ENCODE measurements at regions not wholly inside any gene's neighbourhood (a gene's known extent, or its start where the extent isn't known, plus 50 kb on each side); places are given as distances from the start of the nearest gene placed in this dataset.

GRCh38 chr6:93701526-93701925 is 282.2 kb upstream of the EPHA7 start:
- peak; percentile 33 for DNase-seq
- Histone ChIP-seq H3K27me3 (replicated peaks) (no peaks in the 10 kb centered on the region), H3K36me3 (replicated peaks) (no peaks in the 10 kb centered on the region), H3K27ac (no peak overlapping the region), H3K4me3 (ENCODE audit: low read depth, low read length) (no peak overlapping the region)
- TF ChIP-seq, protein P1, sequence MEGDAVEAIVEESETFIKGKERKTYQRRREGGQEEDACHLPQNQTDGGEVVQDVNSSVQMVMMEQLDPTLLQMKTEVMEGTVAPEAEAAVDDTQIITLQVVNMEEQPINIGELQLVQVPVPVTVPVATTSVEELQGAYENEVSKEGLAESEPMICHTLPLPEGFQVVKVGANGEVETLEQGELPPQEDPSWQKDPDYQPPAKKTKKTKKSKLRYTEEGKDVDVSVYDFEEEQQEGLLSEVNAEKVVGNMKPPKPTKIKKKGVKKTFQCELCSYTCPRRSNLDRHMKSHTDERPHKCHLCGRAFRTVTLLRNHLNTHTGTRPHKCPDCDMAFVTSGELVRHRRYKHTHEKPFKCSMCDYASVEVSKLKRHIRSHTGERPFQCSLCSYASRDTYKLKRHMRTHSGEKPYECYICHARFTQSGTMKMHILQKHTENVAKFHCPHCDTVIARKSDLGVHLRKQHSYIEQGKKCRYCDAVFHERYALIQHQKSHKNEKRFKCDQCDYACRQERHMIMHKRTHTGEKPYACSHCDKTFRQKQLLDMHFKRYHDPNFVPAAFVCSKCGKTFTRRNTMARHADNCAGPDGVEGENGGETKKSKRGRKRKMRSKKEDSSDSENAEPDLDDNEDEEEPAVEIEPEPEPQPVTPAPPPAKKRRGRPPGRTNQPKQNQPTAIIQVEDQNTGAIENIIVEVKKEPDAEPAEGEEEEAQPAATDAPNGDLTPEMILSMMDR (IDR thresholded peaks at IDR 0.05; ENCODE audit: low read depth, low read length, missing control alignments), result no peak
- in situ Hi-C loops (cut with HindIII; ENCODE audit: low pct_ligation_motif_present, low sequenced_read_pairs), result no loop called here

GRCh38 chr6:93685494-93685893 is 266.1 kb upstream of the EPHA7 start:
- H3K27ac ChIP-seq, result no peak overlapping the region
- H3K36me3 ChIP-seq (replicated peaks), result no peaks in the 10 kb centered on the region
- TF ChIP-seq, protein P1 (IDR thresholded peaks at IDR 0.05; ENCODE audit: low read depth, low read length, missing control alignments), result no peak
- no peak overlapping the region for H3K4me3 ChIP-seq (ENCODE audit: low read depth, low read length)
- no peak for DNase-seq
- in situ Hi-C loops (cut with HindIII; ENCODE audit: low pct_ligation_motif_present, low sequenced_read_pairs), result no loop called here
- H3K27me3 ChIP-seq (replicated peaks), result no peaks in the 10 kb centered on the region

GRCh38 chr6:93684339-93684738 is 265.0 kb upstream of the EPHA7 start:
- in situ Hi-C loops (cut with HindIII; ENCODE audit: low pct_ligation_motif_present, low sequenced_read_pairs), result no loop called here
- TF ChIP-seq, protein P1 (IDR thresholded peaks at IDR 0.05; ENCODE audit: low read depth, low read length, missing control alignments), result no peak
- Histone ChIP-seq H3K36me3 (replicated peaks) (no peaks in the 10 kb centered on the region), H3K27ac (no peak overlapping the region), H3K4me3 (ENCODE audit: low read depth, low read length) (no peak overlapping the region), H3K27me3 (replicated peaks) (no peaks in the 10 kb centered on the region)
- no peak for DNase-seq

- no peaks in the 10 kb centered on the region for H3K27me3 ChIP-seq (replicated peaks)
- TF ChIP-seq, protein P1 (IDR thresholded peaks at IDR 0.05; ENCODE audit: low read depth, low read length, missing control alignments), result no peak
- H3K27ac ChIP-seq, result no peak overlapping the region
- no peaks in the 10 kb centered on the region for H3K36me3 ChIP-seq (replicated peaks)
- in situ Hi-C loops (cut with HindIII; ENCODE audit: low pct_ligation_motif_present, low sequenced_read_pairs), result no loop called here
- DNase-seq, result no peak
- H3K4me3 ChIP-seq (ENCODE audit: low read depth, low read length), result no peak overlapping the region
Observed at GRCh38 chr6:93679836-93680235, 260.5 kb upstream of the EPHA7 start.

DNA sequence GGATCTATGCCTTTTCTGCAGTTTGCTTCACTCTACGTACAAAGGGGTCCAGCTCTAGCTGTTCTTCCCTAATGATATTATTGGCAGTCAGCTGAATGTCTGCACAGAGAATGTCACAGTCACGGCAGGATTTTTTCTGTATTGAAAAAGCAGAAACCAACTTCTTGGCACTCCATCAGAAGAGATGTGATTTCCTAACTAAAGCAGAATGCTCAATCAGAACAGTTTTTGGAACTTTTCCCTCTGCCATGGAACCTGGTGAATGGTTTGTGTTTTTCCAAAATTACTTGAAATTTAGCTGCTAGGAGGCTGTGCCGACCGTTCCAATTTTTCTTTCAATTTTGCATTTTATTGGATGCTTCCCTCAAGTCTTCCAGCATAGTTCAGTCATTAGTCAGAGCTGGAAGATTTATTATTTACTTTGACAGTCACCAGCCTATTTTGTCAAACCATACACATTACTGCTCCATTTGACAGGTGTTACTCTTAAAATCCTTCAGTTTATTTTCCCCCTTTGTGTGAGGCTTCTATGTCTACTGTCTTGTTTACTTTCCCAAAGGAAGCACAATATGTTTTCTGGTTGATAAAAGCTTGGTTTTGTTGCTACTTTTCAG is 259.6 kb upstream of the EPHA7 start:
- TF ChIP-seq, protein P1 (IDR thresholded peaks at IDR 0.05; ENCODE audit: low read depth, low read length, missing control alignments), result no peak
- peak overlapping the region; percentile 35 for H3K4me3 ChIP-seq (ENCODE audit: low read depth, low read length)
- no peaks in the 10 kb centered on the region for H3K36me3 ChIP-seq (replicated peaks)
- no peaks in the 10 kb centered on the region for H3K27me3 ChIP-seq (replicated peaks)
- no peak for DNase-seq
- no peak overlapping the region for H3K27ac ChIP-seq
- in situ Hi-C loops (cut with HindIII; ENCODE audit: low pct_ligation_motif_present, low sequenced_read_pairs), result no loop called here

Data from brain microvascular endothelial cell (primary cell).